ENCODE measurements at regions not wholly inside any gene's neighbourhood (a gene's known extent, or its start where the extent isn't known, plus 50 kb on each side); places are given as distances from the start of the nearest gene placed in this dataset.
"Not testable (repeated sequence)": the region's sequence is repeated elsewhere in the genome, so short reads cannot be mapped to it uniquely, and the experiment has no call there.

GRCh38 chrX:7480721-7481120 is 332.8 kb upstream of the PUDP start:
- Histone ChIP-seq H3K27me3 (ENCODE audit: insufficient read depth, low read depth, low read length) (no peaks in the 10 kb centered on the region), H3K27ac (ENCODE audit: low read length) (no peak overlapping the region), H3F3A (ENCODE audit: insufficient read depth, low read length, poor library complexity, severe bottlenecking) (no peaks in the 10 kb centered on the region), H3K4me3 (ENCODE audit: low read length) (no peak overlapping the region), H3K79me2 (replicated peaks; ENCODE audit: insufficient read depth, low read length) (no peaks in the 10 kb centered on the region), H3K36me3 (ENCODE audit: insufficient read depth, low read length) (no peaks in the 10 kb centered on the region), H4K20me1 (ENCODE audit: insufficient read depth) (no peaks in the 10 kb centered on the region), H3K4me2 (ENCODE audit: low read length) (no peak overlapping the region), H3K9me2 (ENCODE audit: insufficient read depth, low read length) (no peaks in the 10 kb centered on the region), H3K9me3 (ENCODE audit: low read length) (no peaks in the 10 kb centered on the region), H3K9ac (ENCODE audit: low read length) (no peak overlapping the region), H2AFZ (ENCODE audit: low read depth, low read length) (no peak overlapping the region)
- TF ChIP-seq REST (IDR thresholded peaks at IDR 0.05; ENCODE audit: borderline replicate concordance) (no peak), EP300 (conservative IDR thresholded peaks at IDR 0.05; ENCODE audit: poor library complexity, severe bottlenecking) (no peak), RAD21 (conservative IDR thresholded peaks at IDR 0.05) (no peak), MXI1 (conservative IDR thresholded peaks at IDR 0.05; ENCODE audit: poor library complexity, severe bottlenecking) (no peak), SMC3 (conservative IDR thresholded peaks at IDR 0.05; ENCODE audit: poor library complexity) (no peak)
- TF ChIP-seq, protein P1, sequence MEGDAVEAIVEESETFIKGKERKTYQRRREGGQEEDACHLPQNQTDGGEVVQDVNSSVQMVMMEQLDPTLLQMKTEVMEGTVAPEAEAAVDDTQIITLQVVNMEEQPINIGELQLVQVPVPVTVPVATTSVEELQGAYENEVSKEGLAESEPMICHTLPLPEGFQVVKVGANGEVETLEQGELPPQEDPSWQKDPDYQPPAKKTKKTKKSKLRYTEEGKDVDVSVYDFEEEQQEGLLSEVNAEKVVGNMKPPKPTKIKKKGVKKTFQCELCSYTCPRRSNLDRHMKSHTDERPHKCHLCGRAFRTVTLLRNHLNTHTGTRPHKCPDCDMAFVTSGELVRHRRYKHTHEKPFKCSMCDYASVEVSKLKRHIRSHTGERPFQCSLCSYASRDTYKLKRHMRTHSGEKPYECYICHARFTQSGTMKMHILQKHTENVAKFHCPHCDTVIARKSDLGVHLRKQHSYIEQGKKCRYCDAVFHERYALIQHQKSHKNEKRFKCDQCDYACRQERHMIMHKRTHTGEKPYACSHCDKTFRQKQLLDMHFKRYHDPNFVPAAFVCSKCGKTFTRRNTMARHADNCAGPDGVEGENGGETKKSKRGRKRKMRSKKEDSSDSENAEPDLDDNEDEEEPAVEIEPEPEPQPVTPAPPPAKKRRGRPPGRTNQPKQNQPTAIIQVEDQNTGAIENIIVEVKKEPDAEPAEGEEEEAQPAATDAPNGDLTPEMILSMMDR (IDR thresholded peaks at IDR 0.05; ENCODE audit: poor library complexity, severe bottlenecking) = no peak

DNA sequence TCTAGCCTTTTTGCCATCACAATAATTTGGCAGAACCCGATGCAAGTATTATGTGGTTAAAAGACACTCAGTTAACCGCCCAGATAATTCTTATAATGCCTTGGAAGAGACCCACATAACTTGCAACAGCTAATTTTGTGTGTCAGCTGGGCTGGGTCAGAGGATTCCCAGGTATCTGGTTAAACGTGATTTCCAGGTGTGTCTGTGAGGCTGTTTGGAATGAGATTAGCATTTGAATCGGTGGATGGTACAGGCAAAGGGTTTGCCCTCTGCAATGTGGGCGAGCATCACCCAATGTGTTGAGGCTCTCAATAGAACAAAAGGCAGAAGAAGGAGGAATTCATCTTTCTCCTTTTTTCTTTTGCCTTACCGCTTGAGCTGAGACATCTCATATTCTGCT is 314.2 kb upstream of the PUDP start:
- no peak overlapping the region for H3K27ac ChIP-seq (ENCODE audit: low read length)
- H3F3A ChIP-seq (ENCODE audit: insufficient read depth, low read length, poor library complexity, severe bottlenecking) = no peaks in the 10 kb centered on the region
- no peak overlapping the region for H3K9ac ChIP-seq (ENCODE audit: low read length)
- TF ChIP-seq REST (IDR thresholded peaks at IDR 0.05; ENCODE audit: borderline replicate concordance) (no peak), SMC3 (conservative IDR thresholded peaks at IDR 0.05; ENCODE audit: poor library complexity) (no peak), MXI1 (conservative IDR thresholded peaks at IDR 0.05; ENCODE audit: poor library complexity, severe bottlenecking) (no peak), EZH2 (IDR thresholded peaks at IDR 0.05; ENCODE audit: borderline replicate concordance, insufficient read depth, low read length, poor library complexity, severe bottlenecking) (no peak), RAD21 (conservative IDR thresholded peaks at IDR 0.05) (no peak)
- no peak overlapping the region for H3K4me3 ChIP-seq (ENCODE audit: low read length)
- H4K20me1 ChIP-seq (ENCODE audit: insufficient read depth) = no peaks in the 10 kb centered on the region
- H3K9me2 ChIP-seq (ENCODE audit: insufficient read depth, low read length) = no peaks in the 10 kb centered on the region
- no peaks in the 10 kb centered on the region for H3K27me3 ChIP-seq (ENCODE audit: insufficient read depth, low read depth, low read length)
- no peak overlapping the region for H2AFZ ChIP-seq (ENCODE audit: low read depth, low read length)
- no peaks in the 10 kb centered on the region for H3K36me3 ChIP-seq (ENCODE audit: insufficient read depth, low read length)
- no peaks in the 10 kb centered on the region for H3K79me2 ChIP-seq (replicated peaks; ENCODE audit: insufficient read depth, low read length)
- H3K9me3 ChIP-seq (ENCODE audit: low read length) = no peaks in the 10 kb centered on the region
- no peak overlapping the region for H3K4me2 ChIP-seq (ENCODE audit: low read length)

- not testable (repeated sequence) for H3K27me3 ChIP-seq (ENCODE audit: insufficient read depth, low read depth, low read length); H3K4me2 ChIP-seq (ENCODE audit: low read length); H3K27ac ChIP-seq (ENCODE audit: low read length); H3K9me3 ChIP-seq (ENCODE audit: low read length); H3F3A ChIP-seq (ENCODE audit: insufficient read depth, low read length, poor library complexity, severe bottlenecking); H3K9me2 ChIP-seq (ENCODE audit: insufficient read depth, low read length); H3K36me3 ChIP-seq (ENCODE audit: insufficient read depth, low read length); H4K20me1 ChIP-seq (ENCODE audit: insufficient read depth); H3K9ac ChIP-seq (ENCODE audit: low read length); H2AFZ ChIP-seq (ENCODE audit: low read depth, low read length); H3K79me2 ChIP-seq (replicated peaks; ENCODE audit: insufficient read depth, low read length); H3K4me3 ChIP-seq (ENCODE audit: low read length)
Measured at GRCh38 chrX:7461051-7461450, 313.1 kb upstream of the PUDP start.

Measured in neural cell (in vitro differentiated cells).